ENCODE measurements at regions not wholly inside any gene's neighbourhood (a gene's known extent, or its start where the extent isn't known, plus 50 kb on each side); places are given as distances from the start of the nearest gene placed in this dataset.
A peak's percentile ranks its signal among the peaks of the same experiment; 100 is the strongest.
"Not testable (repeated sequence)": the region's sequence is repeated elsewhere in the genome, so short reads cannot be mapped to it uniquely, and the experiment has no call there.

- DNase-seq: no peak
These were observed 1996.9 kb downstream of the LRRC4C start for GRCh38 chr11:39462506-39462905.

DNA sequence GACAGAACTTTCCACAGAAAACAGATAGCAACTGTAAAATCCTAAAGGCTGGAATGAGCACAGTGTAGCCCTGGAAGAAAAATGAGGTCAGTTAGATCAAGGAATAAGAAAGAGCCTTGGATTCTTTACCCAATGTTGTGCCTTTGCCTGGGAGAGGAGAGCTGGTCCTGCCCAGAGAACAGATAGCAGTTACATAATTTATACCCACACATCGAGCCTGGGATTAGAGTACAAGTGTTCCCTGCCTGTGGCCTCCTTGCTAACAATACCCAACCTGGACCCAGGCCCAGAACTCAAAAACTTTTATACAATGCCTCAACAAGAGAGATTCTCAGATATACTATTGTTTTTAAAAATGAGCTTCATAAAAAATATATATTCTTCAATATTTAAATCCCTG, 1998.4 kb downstream of the LRRC4C start:
- DNase-seq: no peak

DNA sequence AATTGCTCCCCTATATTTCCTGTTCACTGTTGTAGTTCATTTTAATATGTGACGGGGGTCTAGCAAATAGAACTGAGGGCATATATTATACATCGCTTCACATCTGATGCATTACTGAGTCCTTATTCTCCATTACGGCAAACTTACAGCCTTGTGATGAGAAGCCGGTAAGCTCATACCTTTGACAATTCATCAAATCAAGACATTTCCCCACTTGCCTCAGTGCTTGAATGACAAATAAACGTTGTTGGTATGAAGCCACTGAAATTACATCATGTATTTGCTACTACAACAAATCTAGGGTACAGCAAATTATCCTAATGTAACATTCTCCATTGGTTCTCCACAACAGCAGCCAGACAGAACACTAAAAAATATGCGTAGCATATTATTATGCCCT, 1999.8 kb downstream of the LRRC4C start:
- DNase-seq: no peak

GRCh38 chr11:39458481-39458880, 2001.0 kb downstream of the LRRC4C start:
- DNase-seq: no peak

DNA sequence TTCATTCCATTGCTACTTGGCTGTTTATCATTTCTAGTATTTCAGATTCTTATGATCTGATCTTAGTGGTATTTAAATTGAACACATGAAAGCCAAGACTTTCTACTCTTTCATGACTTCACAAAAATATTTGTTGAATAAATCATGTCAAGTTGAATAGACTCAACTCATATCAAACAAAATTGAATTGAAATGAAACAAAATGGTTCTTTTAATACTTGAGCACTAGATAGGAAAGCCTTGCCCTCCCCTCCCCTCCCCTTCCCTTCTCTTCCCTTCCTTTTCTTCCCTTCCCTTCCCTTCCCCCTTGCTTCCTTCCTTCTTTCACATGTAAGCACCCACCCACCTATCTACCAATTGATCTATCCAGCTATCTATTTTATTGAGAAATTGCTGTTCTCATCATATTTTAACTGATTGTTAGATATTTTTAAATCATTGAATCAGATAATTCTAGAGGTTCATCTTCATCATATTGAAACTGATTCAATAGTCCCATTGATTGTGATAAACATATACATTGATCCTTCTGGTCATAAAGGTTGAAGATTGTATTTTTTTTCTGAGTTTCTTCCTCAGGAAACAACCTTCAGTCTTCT, 2015.9 kb downstream of the LRRC4C start:
- DNase-seq: no peak

GRCh38 chr11:39442177-39442576, 2017.3 kb downstream of the LRRC4C start:
- no peak for DNase-seq

GRCh38 chr11:39435641-39436040, 2023.8 kb downstream of the LRRC4C start:
- DNase-seq: no peak

- DNase-seq: no peak
These were observed 2025.0 kb downstream of the LRRC4C start for GRCh38 chr11:39434466-39434865.

DNA sequence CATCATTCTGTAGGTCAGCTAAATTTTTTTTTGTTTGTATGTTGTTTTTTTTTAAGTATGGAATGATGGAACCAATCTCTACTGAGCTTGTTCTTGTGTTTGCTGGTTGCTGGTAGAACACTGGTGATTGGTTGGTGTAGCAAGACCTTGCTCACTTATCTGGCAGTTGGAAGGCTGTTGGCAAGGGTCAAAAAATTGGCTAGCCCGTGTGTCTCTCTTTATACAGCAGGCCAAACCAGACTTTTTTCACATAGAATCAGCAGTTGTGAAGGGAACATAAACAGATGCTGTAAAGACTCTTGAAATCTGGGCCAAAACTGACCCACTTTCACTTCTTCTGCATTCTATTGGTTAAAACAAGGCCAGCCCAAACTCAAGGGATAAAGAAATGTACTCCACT, 2026.5 kb downstream of the LRRC4C start:
- DNase-seq: no peak

DNA sequence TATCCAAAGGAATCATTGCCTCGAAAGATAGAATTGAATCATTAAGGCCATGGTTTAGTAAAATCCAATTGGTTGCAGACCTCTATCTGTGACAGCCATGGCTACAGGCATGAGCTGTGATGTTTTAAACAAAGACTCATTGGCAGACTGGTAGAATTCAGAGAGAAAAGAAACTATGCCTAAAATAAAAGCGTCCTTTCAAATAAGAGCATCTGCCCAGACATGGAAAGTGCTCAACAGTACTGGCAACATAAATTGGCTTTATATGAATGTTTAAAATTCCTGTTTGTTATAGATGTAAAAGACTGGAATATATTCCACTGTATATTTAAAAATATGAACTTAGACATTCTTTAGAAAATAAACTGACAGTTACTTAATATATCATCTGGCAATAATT, 2034.2 kb downstream of the LRRC4C start:
- DNase-seq: no peak

GRCh38 chr11:39412117-39412516, 2047.3 kb downstream of the LRRC4C start:
- no peak for DNase-seq

- DNase-seq: no peak
These were observed 2073.5 kb downstream of the LRRC4C start for GRCh38 chr11:39385911-39386310.

DNA sequence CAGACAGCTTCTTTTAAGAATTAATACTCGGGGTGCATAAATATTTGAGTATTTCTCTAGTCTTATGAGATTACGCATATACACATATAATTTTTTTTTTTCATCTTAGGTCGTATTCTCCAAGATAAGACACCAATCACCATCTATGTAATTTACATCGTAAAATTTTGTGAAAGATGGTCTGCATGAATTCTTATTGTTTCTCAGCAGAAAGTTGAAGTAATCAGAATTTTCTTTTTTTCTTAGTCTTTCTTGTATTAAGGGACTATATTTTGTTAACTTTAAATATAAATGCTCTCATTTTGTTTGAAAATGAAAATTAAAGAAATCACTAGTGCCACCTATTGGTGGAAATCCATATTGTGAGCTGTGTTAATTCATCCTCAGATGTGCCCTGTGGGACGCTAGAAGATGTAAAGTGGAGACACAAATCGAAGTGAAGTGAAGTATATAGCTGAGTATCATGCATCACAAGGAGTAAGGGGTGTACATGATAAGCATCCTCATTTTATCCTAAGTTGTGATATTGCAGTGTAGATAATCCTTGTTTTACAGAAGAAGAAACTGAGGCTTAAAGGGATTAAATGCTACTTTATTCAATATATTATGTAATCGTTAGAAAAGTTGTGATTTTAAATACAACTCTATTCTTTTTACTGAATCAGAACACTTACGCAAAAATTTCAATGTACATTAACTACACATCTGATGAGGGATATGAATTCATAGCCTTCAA, 2084.3 kb downstream of the LRRC4C start:
- peak; percentile 19 for DNase-seq

GRCh38 chr11:39367534-39367933, 2091.9 kb downstream of the LRRC4C start:
- no peak for DNase-seq

- peak; percentile 57 for DNase-seq
These were observed 2093.5 kb downstream of the LRRC4C start for GRCh38 chr11:39365809-39366436.

DNA sequence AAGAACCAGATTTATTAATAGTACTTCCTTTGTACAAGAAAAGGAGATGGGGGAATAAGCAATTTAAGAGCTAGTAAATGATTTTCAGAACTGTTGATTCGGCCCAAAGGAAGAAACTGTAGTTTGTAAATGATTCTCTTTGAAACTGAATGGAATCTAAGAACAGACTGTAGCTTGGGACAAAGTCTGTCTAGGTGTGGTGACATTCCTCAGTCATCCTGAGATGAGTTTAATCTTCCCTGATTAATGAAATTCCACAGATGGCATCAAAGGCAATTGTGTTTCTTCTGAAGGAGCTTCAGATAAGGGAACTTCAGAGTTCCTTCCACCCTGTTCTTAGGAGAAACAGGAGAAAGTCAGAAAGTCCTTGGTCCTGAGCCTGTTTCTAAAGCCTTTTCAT, 2095.9 kb downstream of the LRRC4C start:
- DNase-seq: no peak

GRCh38 chr11:39361557-39361956, 2097.9 kb downstream of the LRRC4C start:
- no peak for DNase-seq

- peak; percentile 63 for DNase-seq
These were observed 2113.5 kb downstream of the LRRC4C start for GRCh38 chr11:39345834-39346442.

GRCh38 chr11:39341461-39341860, 2118.0 kb downstream of the LRRC4C start:
- DNase-seq: no peak

GRCh38 chr11:39333006-39333405, 2126.4 kb downstream of the LRRC4C start:
- not testable (repeated sequence) for DNase-seq

DNA sequence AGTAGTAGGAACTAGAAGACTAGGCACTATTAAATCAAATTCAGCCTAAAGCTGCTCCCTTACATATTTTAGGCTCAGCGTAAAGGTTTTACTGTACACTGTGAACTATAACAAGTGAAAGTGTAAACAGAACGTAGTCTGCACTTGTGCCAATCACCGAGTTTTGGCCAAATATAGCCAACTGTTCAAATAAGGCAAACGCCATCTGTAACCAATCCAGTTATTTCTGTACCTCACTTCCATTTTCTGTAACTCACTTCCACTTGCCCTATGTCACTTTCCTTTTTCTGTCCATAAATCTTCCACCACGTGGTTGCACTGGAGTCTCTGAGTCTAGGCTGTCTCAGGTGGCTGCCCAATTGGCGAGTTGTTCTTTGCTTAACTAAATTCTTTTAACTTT, 2132.2 kb downstream of the LRRC4C start:
- DNase-seq: no peak

DNA sequence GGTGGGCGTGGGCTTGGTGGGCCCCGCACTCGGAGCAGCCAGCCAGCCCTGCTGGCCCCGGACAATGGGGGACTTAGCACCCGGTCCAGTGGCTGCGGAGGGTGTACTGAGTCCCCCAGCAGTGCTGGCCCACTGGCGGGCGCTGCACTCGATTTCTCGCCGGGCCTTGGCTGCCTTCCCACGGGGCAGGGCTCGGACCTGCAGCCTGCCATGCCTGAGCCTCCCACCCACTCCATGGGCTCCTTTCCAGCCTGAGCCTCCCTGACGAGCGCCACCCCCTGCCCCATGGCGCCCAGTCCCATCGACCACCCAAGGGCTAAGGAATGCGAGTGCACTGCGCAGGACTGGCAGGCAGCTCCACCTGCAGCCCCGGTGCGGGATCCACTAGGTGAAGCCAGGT, 2147.6 kb downstream of the LRRC4C start:
- DNase-seq: not testable (repeated sequence)

GRCh38 chr11:39304586-39304985, 2154.9 kb downstream of the LRRC4C start:
- DNase-seq: no peak

DNA sequence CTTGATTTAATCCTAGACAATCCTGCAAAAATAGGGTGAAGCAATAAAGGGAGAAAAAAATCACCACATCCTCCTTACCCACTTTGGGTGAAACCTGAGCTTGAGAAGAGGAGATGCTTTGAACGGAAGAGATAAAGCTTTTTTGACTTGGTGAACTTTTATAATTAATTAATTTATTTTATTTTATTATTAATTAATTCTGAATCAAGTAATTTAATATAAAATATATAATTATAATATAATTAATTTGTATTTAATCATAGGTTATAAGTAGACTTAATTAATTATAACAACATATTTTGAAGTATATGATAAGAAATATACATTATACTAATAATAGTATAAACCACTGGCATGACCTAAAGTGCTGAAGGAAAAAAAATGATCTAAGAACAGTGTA, 2164.8 kb downstream of the LRRC4C start:
- no peak for DNase-seq
